Stomach (tissue), 8 donors: ENCODE measurements at regions not wholly inside any gene's neighbourhood (a gene's known extent, or its start where the extent isn't known, plus 50 kb on each side); places are given as distances from the start of the nearest gene placed in this dataset.

Experiments used
- DNase-seq, 2 donors: peaks; one replicate each; pipeline versions ENCODE4 v3.0.0 to v3.0.0-alpha.2; 2013 to 2019
- H3K27ac ChIP-seq, 5 donors: fragments of 200-600 bp in 4 of 5; sonication (generic) in 4 of 5; one replicate each; pipeline ENCODE4 v1.5.1; 2013 to 2019; ENCODE audit warnings: mild to moderate bottlenecking in 1 of 5, moderate library complexity in 1 of 5
- H3K27me3 ChIP-seq, 3 donors: fragments of 200-600 bp; sonication (generic); one replicate each; pipeline ENCODE4 v1.5.1; 2017 to 2019; ENCODE audit warnings: mixed run types in 1 of 3
- H3K36me3 ChIP-seq, 4 donors: fragments of 200-600 bp; sonication (generic); 1 replicate in 3 of 4; 2 replicates in 1 of 4; pipeline ENCODE4 v1.5.1; 2016 to 2019
- H3K4me1 ChIP-seq, 4 donors: fragments of 200-600 bp; sonication (generic); one replicate each; pipeline ENCODE4 v1.5.1; 2016 to 2019
- H3K4me3 ChIP-seq, 4 donors: fragments of 200-600 bp; sonication (generic) in 3 of 4; one replicate each; pipeline ENCODE4 v1.5.1; 2016 to 2019; ENCODE audit warnings: mild to moderate bottlenecking in 1 of 4
- H3K9me3 ChIP-seq, 4 donors: fragments of 200-600 bp; sonication (generic); one replicate each; pipeline ENCODE4 v1.5.1; 2016 to 2019
- CTCF ChIP-seq, 7 experiments: fragments of 450-650 bp in 4 of 7; fragments of 200-600 bp in 3 of 7; sonication (generic) in 3 of 7; IDR thresholded peaks; one replicate each; pipeline ENCODE4 v1.5.1; 2016 to 2019; ENCODE audit warnings: antibody characterized with exemption in 7 of 7, control low read depth in 2 of 7, mild to moderate bottlenecking in 1 of 7
- EP300 ChIP-seq: sonication (generic); formaldehyde crosslinking; IDR thresholded peaks from one replicate; pipeline ENCODE4 v1.6.1; 2017; ENCODE audit warnings: antibody characterized with exemption
- POLR2A ChIP-seq, 4 donors: fragments of 450-650 bp; IDR thresholded peaks; one replicate each; pipeline ENCODE4 v1.6.1; 2016; ENCODE audit warnings: antibody characterized with exemption in 4 of 4, control low read depth in 2 of 4, mild to moderate bottlenecking in 1 of 4, moderate library complexity in 1 of 4
- POLR2AphosphoS5 ChIP-seq, 3 donors: sonication (generic); formaldehyde crosslinking; IDR thresholded peaks; one replicate each; pipeline ENCODE4 v1.6.1; 2016; ENCODE audit warnings: antibody characterized with exemption in 3 of 3
- WGBS, 5 donors: extraction: QIAGEN DNeasy Blood & Tissue Kit in 3 of 5; methylation state at CpG; one replicate each; pipeline versions ENCODE4 v1.1.5 to v1.1.7; 2013 to 2018; 5-methylcytosine and 5-hydroxymethylcytosine counted together
- intact Hi-C: fragments of 100-400 bp; cut with DNase I; formaldehyde crosslinking; loops from one replicate; pipeline ENCODE4 v1.15.1; 2023; ENCODE audit warnings: low total_unique reads
- donor health status: healthy with polysubstance abuse.
- donor health status: Bipolar disorder and iron deficiency.
- donor health status: healthy.

- Histone ChIP-seq H3K27ac (no peak overlapping the region), H3K4me3 (no peak overlapping the region), H3K27me3 (no peaks in the 10 kb centered on the region), H3K9me3 (no peaks in the 10 kb centered on the region), H3K36me3 (no peaks in the 10 kb centered on the region), H3K4me1 (no peaks in the 10 kb centered on the region)
- TF ChIP-seq CTCF (IDR thresholded peaks at IDR 0.05) (no peak), POLR2A (IDR thresholded peaks at IDR 0.05) (no peak), POLR2AphosphoS5 (IDR thresholded peaks at IDR 0.05) (no peak)
- DNase-seq, result no peak
- intact Hi-C loops, result no loop called here
- 76 to 83% (median 77%) methylated on average over 7 of the region's 7 CpGs for WGBS, 5 donors
Measured at GRCh38 chr3:146306656-146307455, 56.0 kb upstream of the PLSCR4 start.

- DNase-seq, result no peak
- Histone ChIP-seq H3K4me1 (no peaks in the 10 kb centered on the region), H3K4me3 (no peak overlapping the region), H3K9me3 (no peaks in the 10 kb centered on the region), H3K27me3 (no peaks in the 10 kb centered on the region), H3K27ac (no peak overlapping the region), H3K36me3 (no peaks in the 10 kb centered on the region)
- intact Hi-C loops, result no loop called here
- no peak for TF ChIP-seq CTCF (IDR thresholded peaks at IDR 0.05)
- TF ChIP-seq EP300, result no peak
- no peak for TF ChIP-seq POLR2A (IDR thresholded peaks at IDR 0.05)
- TF ChIP-seq POLR2AphosphoS5 (IDR thresholded peaks at IDR 0.05), result no peak
- 40 to 93% (median 86%) methylated on average over 1 of the region's 1 CpG for WGBS, 5 donors
Measured at GRCh38 chr3:146305808-146306423, 55.0 kb upstream of the PLSCR4 start.

GRCh38 chr3:146300768-146301167 is 49.9 kb upstream of the PLSCR4 start:
- DNase-seq, result no peak
- intact Hi-C loops, result no loop called here
- Histone ChIP-seq H3K4me3 (no peak overlapping the region), H3K27me3 (no peaks in the 10 kb centered on the region), H3K9me3 (no peaks in the 10 kb centered on the region), H3K4me1 (no peaks in the 10 kb centered on the region), H3K36me3 (no peaks in the 10 kb centered on the region), H3K27ac (no peak overlapping the region)
- WGBS, 5 donors, result 83 to 90% (median 89%) methylated on average over 1 of the region's 1 CpG
- TF ChIP-seq EP300 (no peak), POLR2AphosphoS5 (IDR thresholded peaks at IDR 0.05) (no peak), POLR2A (IDR thresholded peaks at IDR 0.05) (no peak), CTCF (IDR thresholded peaks at IDR 0.05) (no peak)
